A549 (cell line): ENCODE measurements at regions not wholly inside any gene's neighbourhood (a gene's known extent, or its start where the extent isn't known, plus 50 kb on each side); places are given as distances from the start of the nearest gene placed in this dataset.
"Not testable (repeated sequence)": the region's sequence is repeated elsewhere in the genome, so short reads cannot be mapped to it uniquely, and the experiment has no call there.

Source experiments
- ATAC-seq, 2 experiments: fragments of 200-7000 bp in 1 of 2; fragments of >200 bp in 1 of 2; cut with Nextera tagmentation in 1 of 2; cut with Tn5 transposase in 1 of 2; 3 replicates each; pipeline versions ENCODE4 v1.8.0 to v1.9.1; 2018 to 2020; ENCODE audit warnings: mild to moderate bottlenecking in 1 of 2, moderate library complexity in 1 of 2
- CTCF ChIA-PET: fragments of 300-600 bp; sonication (Branson Sonifier 250); formaldehyde crosslinking; extraction: SDS; loops from one replicate; lab custom pipeline; 2021; ENCODE audit warnings: antibody characterized with exemption, inconsistent platforms; lab: Yijun Ruan, JAX
- POLR2A ChIA-PET: fragments of 350-600 bp; formaldehyde crosslinking; extraction: SDS; loops from one replicate; lab custom pipeline; 2021; ENCODE audit warnings: antibody characterized with exemption, inconsistent platforms; lab: Yijun Ruan, JAX
- DNase-seq, 2 experiments: peaks; one replicate each; pipeline versions ENCODE4 v3.0.0 to v3.0.0-alpha.2; 2011 to 2016; ENCODE audit warnings: low read depth in 1 of 2, low spot score in 1 of 2
- FAIRE-seq: peaks from 2 replicates; lab custom pipeline; 2011; peaks lifted over from hg19 to GRCh38; lab: Jason Lieb, UNC
- H3K27ac ChIP-seq, 2 experiments: fragments of >200 bp; sonication (Bioruptor Twin); formaldehyde crosslinking; 3 replicates each; pipeline ENCODE4 v1.5.1; 2016 to 2017
- H3K4me1 ChIP-seq: fragments of >200 bp; sonication (Bioruptor Twin); formaldehyde crosslinking; 3 replicates; pipeline ENCODE4 v1.6.1; 2016
- H3K4me2 ChIP-seq: fragments of >200 bp; sonication (Bioruptor Twin); formaldehyde crosslinking; 3 replicates; pipeline ENCODE4 v1.6.1; 2016
- H3K4me3 ChIP-seq: fragments of >200 bp; sonication (Bioruptor Twin); formaldehyde crosslinking; 3 replicates; pipeline ENCODE4 v1.5.1; 2016
- H3K9me3 ChIP-seq: fragments of >200 bp; sonication (Bioruptor Twin); formaldehyde crosslinking; 3 replicates; pipeline ENCODE4 v1.6.1; 2016
- CBX8 ChIP-seq: fragments of 200-600 bp; sonication (generic); IDR thresholded peaks from 2 replicates; pipeline ENCODE4 v1.6.1; 2016
- CEBPB ChIP-seq, 2 experiments: fragments of >200 bp in 1 of 2; sonication (Bioruptor Twin) in 1 of 2; formaldehyde crosslinking in 1 of 2; IDR thresholded peaks; 2 replicates each; pipeline ENCODE4 v1.6.1; 2012 to 2016
- CHD2 ChIP-seq: fragments of 150-350 bp; IDR thresholded peaks from 2 replicates; pipeline ENCODE4 v1.6.1; 2014; ENCODE audit warnings: low read length; ENCODE audit not compliant: partially characterized antibody
- E2F6 ChIP-seq: IDR thresholded peaks from 2 replicates; pipeline ENCODE4 v1.6.1; 2012; ENCODE audit warnings: low read depth, borderline replicate concordance
- EHMT2 ChIP-seq: fragments of 200-600 bp; sonication (generic); IDR thresholded peaks from 2 replicates; pipeline ENCODE4 v1.6.1; 2016; ENCODE audit warnings: antibody characterized with exemption, low read depth, mild to moderate bottlenecking, moderate library complexity
- ESRRA ChIP-seq: fragments of 150-350 bp; IDR thresholded peaks from 2 replicates; pipeline ENCODE4 v1.6.1; 2014; ENCODE audit warnings: mild to moderate bottlenecking, low read length, borderline replicate concordance
- HEYL ChIP-seq: fragments of 250-450 bp; sonication (Bioruptor Pico); IDR thresholded peaks from 2 replicates; pipeline ENCODE4 v1.8.0; 2021; ENCODE audit warnings: mild to moderate bottlenecking, moderate library complexity
- HOXA7 ChIP-seq: fragments of 250-450 bp; sonication (Bioruptor Pico); IDR thresholded peaks from 2 replicates; pipeline ENCODE4 v1.5.0; 2020; ENCODE audit warnings: mild to moderate bottlenecking, moderate library complexity
- HOXB13 ChIP-seq: fragments of 250-450 bp; sonication (Bioruptor Pico); IDR thresholded peaks from 2 replicates; pipeline ENCODE4 v1.5.0; 2020; ENCODE audit warnings: low read depth, mild to moderate bottlenecking, moderate library complexity
- JUNB ChIP-seq: fragments of >200 bp; sonication (Bioruptor Twin); formaldehyde crosslinking; IDR thresholded peaks from 2 replicates; pipeline ENCODE4 v1.6.1; 2016
- MAFK ChIP-seq: fragments of 450-650 bp; IDR thresholded peaks from 2 replicates; pipeline ENCODE4 v1.6.1; 2014; ENCODE audit not compliant: partially characterized antibody
- MYC ChIP-seq: IDR thresholded peaks from 2 replicates; pipeline ENCODE4 v1.6.1; 2012; ENCODE audit warnings: mild to moderate bottlenecking, inconsistent platforms, low read length, improper control_type of control experiment, borderline replicate concordance
- NFE2L2 ChIP-seq: fragments of 150-350 bp; conservative IDR thresholded peaks from 2 replicates; pipeline ENCODE4 v1.6.1; 2014; ENCODE audit warnings: low read length
- PHF8 ChIP-seq: fragments of 200-600 bp; sonication (generic); IDR thresholded peaks from 2 replicates; pipeline ENCODE4 v1.6.1; 2016; ENCODE audit warnings: low read depth, mild to moderate bottlenecking, antibody characterized with exemption, moderate library complexity, borderline replicate concordance
- POLR2A ChIP-seq: IDR thresholded peaks from 2 replicates; pipeline ENCODE4 v1.6.1; 2012; ENCODE audit warnings: mild to moderate bottlenecking, low read length
- RNF2 ChIP-seq: fragments of 200-600 bp; sonication (generic); IDR thresholded peaks from 2 replicates; pipeline ENCODE4 v1.6.1; 2016; ENCODE audit warnings: low read depth, mild to moderate bottlenecking, antibody characterized with exemption, moderate library complexity, borderline replicate concordance
- SREBF2 ChIP-seq: fragments of 450-650 bp; IDR thresholded peaks from 2 replicates; pipeline ENCODE4 v1.6.1; 2014; ENCODE audit warnings: mild to moderate bottlenecking, moderate library complexity
- TFCP2L1 ChIP-seq: fragments of 250-450 bp; sonication (Bioruptor Pico); IDR thresholded peaks from 2 replicates; pipeline ENCODE4 v1.5.0; 2021; ENCODE audit warnings: mild to moderate bottlenecking
- TP53 ChIP-seq: fragments of 250-450 bp; sonication (Bioruptor Pico); IDR thresholded peaks from 2 replicates; pipeline ENCODE4 v1.5.0; 2021; ENCODE audit warnings: mild to moderate bottlenecking, moderate library complexity
- ZNF302 ChIP-seq: fragments of 250-450 bp; sonication (Bioruptor Pico); IDR thresholded peaks from 2 replicates; pipeline ENCODE4 v1.9.0; 2021; ENCODE audit warnings: inconsistent platforms, mild to moderate bottlenecking, moderate library complexity
- WGBS: methylation state at CpG from one replicate; pipeline ENCODE4 v1.1.6; 2017; ENCODE audit errors: missing lambda C conversion rate; 5-methylcytosine and 5-hydroxymethylcytosine counted together
- TF ChIP-seq, protein P1 (sequence below): fragments of >200 bp; sonication (Bioruptor Twin); formaldehyde crosslinking; IDR thresholded peaks from 2 replicates; pipeline ENCODE4 v1.6.1; 2016
- TF ChIP-seq, protein P2 (sequence below): fragments of 250-450 bp; sonication (Bioruptor Pico); IDR thresholded peaks from 2 replicates; pipeline ENCODE4 v1.5.0; 2020; ENCODE audit warnings: low read depth, mild to moderate bottlenecking, moderate library complexity

DNA sequence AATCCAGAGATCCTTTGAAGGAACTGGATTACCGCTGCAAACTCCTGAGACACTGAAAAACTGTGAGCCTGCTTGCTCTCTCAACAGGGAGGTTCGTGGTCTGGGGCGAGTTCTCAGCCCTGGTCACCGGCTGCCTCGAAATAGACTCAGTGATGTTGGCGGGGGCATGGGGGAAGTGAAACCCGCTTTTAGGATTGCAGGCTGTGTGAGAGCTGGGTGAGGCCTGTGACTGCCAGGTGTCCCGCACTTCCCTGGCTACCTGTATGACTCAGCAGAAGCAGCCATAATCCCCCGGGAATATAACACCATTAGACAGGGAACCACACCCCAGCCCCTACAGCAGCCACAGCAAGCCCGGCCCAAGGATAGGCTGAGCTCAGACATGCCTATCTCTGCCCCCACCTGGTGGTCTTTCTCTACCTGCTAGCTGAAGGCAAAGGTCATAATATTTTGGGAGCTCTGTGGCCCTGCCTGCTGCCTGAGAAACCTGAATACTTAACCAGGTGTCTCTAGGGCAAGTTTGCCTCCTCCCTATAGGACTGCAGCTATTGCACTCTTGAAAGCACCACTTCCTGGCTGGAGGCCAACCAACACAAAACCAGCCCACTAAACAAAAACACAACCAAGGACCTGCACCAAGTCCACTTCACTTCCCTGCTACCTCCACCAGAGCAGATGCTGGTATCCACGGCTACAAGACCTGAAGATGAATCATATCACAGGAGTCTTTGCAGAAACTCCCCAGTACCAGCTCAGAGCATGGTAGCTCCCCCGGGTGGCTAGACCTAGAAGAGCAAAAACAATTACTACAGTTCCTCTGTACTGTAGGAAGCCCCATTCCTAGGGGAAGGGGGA is 202.0 kb downstream of the RRAGB start:
- ChIA-PET POLR2A (no interaction called here), CTCF (no interaction called here)
- DNase-seq (no peak), ATAC-seq (no peak), FAIRE-seq (no peak)
- Histone ChIP-seq H3K4me3 (no peak overlapping the region), H3K27ac (no peak overlapping the region), H3K9me3 (no peaks in the 10 kb centered on the region), H3K4me1 (no peaks in the 10 kb centered on the region), H3K4me2 (no peak overlapping the region)
- no peak for TF ChIP-seq E2F6
- TF ChIP-seq, protein P1, sequence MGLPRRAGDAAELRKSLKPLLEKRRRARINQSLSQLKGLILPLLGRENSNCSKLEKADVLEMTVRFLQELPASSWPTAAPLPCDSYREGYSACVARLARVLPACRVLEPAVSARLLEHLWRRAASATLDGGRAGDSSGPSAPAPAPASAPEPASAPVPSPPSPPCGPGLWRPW = no peak
- no peak for TF ChIP-seq NFE2L2
- TF ChIP-seq RNF2 = no peak
- no peak for TF ChIP-seq TFCP2L1
- no peak for TF ChIP-seq TP53 (CRISPR knock-in tag)
- no peak for TF ChIP-seq PHF8
- 20% methylated on average over 7 of the region's 12 CpGs for WGBS

DNA sequence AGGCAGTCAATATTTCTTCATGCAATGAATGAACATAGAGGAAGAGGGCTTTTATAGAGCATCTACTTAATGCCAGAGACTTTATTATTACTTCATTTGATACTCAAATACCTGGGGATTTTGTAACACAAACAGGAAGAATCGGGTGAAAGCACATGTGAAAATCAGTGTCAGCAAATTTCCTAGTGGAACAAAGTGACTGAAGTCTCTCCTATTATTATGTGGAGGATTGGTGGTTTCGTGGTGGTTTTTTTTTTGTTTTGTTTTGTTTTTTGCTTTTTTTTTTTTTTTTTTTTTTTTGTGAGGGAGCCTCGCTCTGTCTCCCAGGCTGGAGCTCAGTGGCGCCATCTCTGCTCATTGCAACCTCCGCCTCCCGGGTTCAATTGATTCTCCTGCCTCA is 207.0 kb downstream of the RRAGB start:
- no peak for FAIRE-seq
- DNase-seq = no peak
- TF ChIP-seq CEBPB (IDR thresholded peaks at IDR 0.05) (no peak), SREBF2 (no peak), MAFK (no peak), POLR2A (no peak), CHD2 (no peak), JUNB (no peak), E2F6 (no peak), HOXA7 (CRISPR knock-in tag) (no peak), EHMT2 (no peak), HEYL (no peak), ZNF302 (no peak), CBX8 (no peak), ESRRA (no peak), MYC (no peak), HOXB13 (CRISPR knock-in tag) (no peak)
- TF ChIP-seq, protein P2, sequence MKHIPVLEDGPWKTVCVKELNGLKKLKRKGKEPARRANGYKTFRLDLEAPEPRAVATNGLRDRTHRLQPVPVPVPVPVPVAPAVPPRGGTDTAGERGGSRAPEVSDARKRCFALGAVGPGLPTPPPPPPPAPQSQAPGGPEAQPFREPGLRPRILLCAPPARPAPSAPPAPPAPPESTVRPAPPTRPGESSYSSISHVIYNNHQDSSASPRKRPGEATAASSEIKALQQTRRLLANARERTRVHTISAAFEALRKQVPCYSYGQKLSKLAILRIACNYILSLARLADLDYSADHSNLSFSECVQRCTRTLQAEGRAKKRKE (CRISPR knock-in tag) = no peak
- TF ChIP-seq, protein P1 = no peak
- ChIA-PET CTCF (no interaction called here), POLR2A (no interaction called here)
- Histone ChIP-seq H3K4me2 (no peak overlapping the region), H3K4me3 (no peak overlapping the region), H3K9me3 (no peaks in the 10 kb centered on the region), H3K4me1 (no peaks in the 10 kb centered on the region), H3K27ac (no peak overlapping the region)
- ATAC-seq = no peak
- 30% methylated on average over 6 of the region's 6 CpGs for WGBS

DNA sequence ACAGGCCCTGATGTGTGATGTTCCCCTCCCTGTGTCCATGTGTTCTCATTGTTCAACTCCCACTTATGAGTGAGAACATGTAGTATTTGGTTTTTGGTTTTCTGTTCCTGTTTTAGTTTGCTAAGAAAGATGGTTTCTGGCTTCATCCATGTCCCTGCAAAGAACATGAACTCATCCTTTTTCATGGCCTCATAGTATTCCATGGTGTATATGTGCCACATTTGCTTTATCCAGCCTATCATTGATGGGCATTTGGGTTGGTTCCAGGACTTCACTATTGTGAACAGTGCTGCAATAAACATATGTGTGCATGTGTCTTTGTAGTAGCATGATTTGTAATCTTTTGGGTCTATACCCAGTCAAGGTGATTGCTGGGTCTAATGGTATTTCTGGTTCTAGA is 211.0 kb downstream of the RRAGB start:
- FAIRE-seq, H3K9me3 ChIP-seq, H3K4me2 ChIP-seq, DNase-seq, H3K4me3 ChIP-seq, POLR2A ChIA-PET, ATAC-seq, H3K4me1 ChIP-seq, CTCF ChIA-PET, H3K27ac ChIP-seq: not testable (repeated sequence)
